Ascending aorta (tissue), 2 donors: ENCODE measurements at regions not wholly inside any gene's neighbourhood (a gene's known extent, or its start where the extent isn't known, plus 50 kb on each side); places are given as distances from the start of the nearest gene placed in this dataset.

Source experiments
- DNase-seq, 2 donors: peaks; one replicate each; pipeline ENCODE4 v3.0.0-alpha.2; 2019; ENCODE audit warnings: low spot score in 2 of 2
- H3K27ac ChIP-seq, 2 donors: fragments of 200-600 bp; sonication (generic); one replicate each; pipeline ENCODE4 v1.5.1; 2016 to 2017; ENCODE audit warnings: mild to moderate bottlenecking in 1 of 2
- H3K27me3 ChIP-seq: fragments of 200-600 bp; sonication (generic); one replicate; pipeline ENCODE4 v1.5.1; 2017
- H3K36me3 ChIP-seq, 2 donors: fragments of 200-600 bp; sonication (generic); one replicate each; pipeline ENCODE4 v1.5.1; 2016
- H3K4me1 ChIP-seq, 2 donors: fragments of 200-600 bp; sonication (generic); one replicate each; pipeline ENCODE4 v1.5.1; 2016 to 2017; ENCODE audit warnings: mild to moderate bottlenecking in 1 of 2
- H3K4me3 ChIP-seq, 2 donors: fragments of 200-600 bp; sonication (generic); one replicate each; pipeline ENCODE4 v1.5.1; 2016 to 2017; ENCODE audit warnings: mild to moderate bottlenecking in 1 of 2
- H3K9me3 ChIP-seq, 2 donors: fragments of 200-600 bp; sonication (generic); one replicate each; pipeline ENCODE4 v1.5.1; 2016
- CTCF ChIP-seq, 3 experiments: fragments of 200-600 bp in 2 of 3; fragments of 450-650 bp in 1 of 3; sonication (generic) in 2 of 3; IDR thresholded peaks; one replicate each; pipeline ENCODE4 v1.5.1; 2016 to 2019; ENCODE audit warnings: antibody characterized with exemption in 3 of 3, mild to moderate bottlenecking in 1 of 3, moderate library complexity in 1 of 3
- intact Hi-C: fragments of 100-400 bp; cut with DNase I; formaldehyde crosslinking; loops from one replicate; pipeline ENCODE4 v1.15.1; 2023

- no peak for TF ChIP-seq CTCF (IDR thresholded peaks at IDR 0.05)
- no peaks in the 10 kb centered on the region for H3K36me3 ChIP-seq
- intact Hi-C loops, result no loop called here
Observed at GRCh38 chr5:97778451-97778850, 595.4 kb upstream of the RIOK2 start.

GRCh38 chr5:97788369-97788768, 605.3 kb upstream of the RIOK2 start:
- TF ChIP-seq CTCF (IDR thresholded peaks at IDR 0.05), result no peak
- Histone ChIP-seq H3K36me3 (no peaks in the 10 kb centered on the region), H3K4me3 (no peak overlapping the region), H3K27ac (no peak overlapping the region), H3K27me3 (no peaks in the 10 kb centered on the region), H3K4me1 (no peaks in the 10 kb centered on the region), H3K9me3 (no peaks in the 10 kb centered on the region)
- DNase-seq, result no peak
- intact Hi-C loops, result no loop called here

More at GRCh38 chr5:97778451-97778850, 595.4 kb upstream of the RIOK2 start:
- H3K27ac ChIP-seq, result no peak overlapping the region
- H3K27me3 ChIP-seq, result no peaks in the 10 kb centered on the region
- no peaks in the 10 kb centered on the region for H3K9me3 ChIP-seq
- no peak for DNase-seq
- H3K4me1 ChIP-seq, result no peaks in the 10 kb centered on the region
- H3K4me3 ChIP-seq, result no peak overlapping the region

GRCh38 chr5:97797994-97798451, 615.0 kb upstream of the RIOK2 start:
- no peaks in the 10 kb centered on the region for H3K4me1 ChIP-seq
- no peak for DNase-seq
- intact Hi-C loops, result no loop called here

GRCh38 chr5:97801461-97801860, 618.4 kb upstream of the RIOK2 start:
- Histone ChIP-seq H3K27me3 (no peaks in the 10 kb centered on the region), H3K4me1 (no peaks in the 10 kb centered on the region), H3K27ac (no peak overlapping the region), H3K9me3 (no peaks in the 10 kb centered on the region), H3K36me3 (no peaks in the 10 kb centered on the region), H3K4me3 (no peak overlapping the region)
- no peak for TF ChIP-seq CTCF (IDR thresholded peaks at IDR 0.05)
- intact Hi-C loops, result no loop called here
- DNase-seq, result no peak

More at GRCh38 chr5:97797994-97798451, 615.0 kb upstream of the RIOK2 start:
- H3K36me3 ChIP-seq, result no peaks in the 10 kb centered on the region
- no peaks in the 10 kb centered on the region for H3K9me3 ChIP-seq
- no peaks in the 10 kb centered on the region for H3K27me3 ChIP-seq
- H3K4me3 ChIP-seq, result no peak overlapping the region
- no peak overlapping the region for H3K27ac ChIP-seq
- TF ChIP-seq CTCF (IDR thresholded peaks at IDR 0.05), result no peak

- Histone ChIP-seq H3K36me3 (no peaks in the 10 kb centered on the region), H3K4me3 (no peak overlapping the region), H3K9me3 (no peaks in the 10 kb centered on the region), H3K27me3 (no peaks in the 10 kb centered on the region), H3K27ac (no peak overlapping the region), H3K4me1 (no peaks in the 10 kb centered on the region)
- TF ChIP-seq CTCF (IDR thresholded peaks at IDR 0.05), result no peak
- intact Hi-C loops, result no loop called here
- DNase-seq, result no peak
Observed at GRCh38 chr5:97820138-97820537, 637.1 kb upstream of the RIOK2 start.
